Fibroblast of peridontal ligament (primary cell): ENCODE measurements at regions not wholly inside any gene's neighbourhood (a gene's known extent, or its start where the extent isn't known, plus 50 kb on each side); places are given as distances from the start of the nearest gene placed in this dataset.

Experiments
- DNase-seq: peaks from one replicate; pipeline ENCODE4 v3.0.0-alpha.2; 2010; ENCODE audit errors: extremely low read depth

DNA sequence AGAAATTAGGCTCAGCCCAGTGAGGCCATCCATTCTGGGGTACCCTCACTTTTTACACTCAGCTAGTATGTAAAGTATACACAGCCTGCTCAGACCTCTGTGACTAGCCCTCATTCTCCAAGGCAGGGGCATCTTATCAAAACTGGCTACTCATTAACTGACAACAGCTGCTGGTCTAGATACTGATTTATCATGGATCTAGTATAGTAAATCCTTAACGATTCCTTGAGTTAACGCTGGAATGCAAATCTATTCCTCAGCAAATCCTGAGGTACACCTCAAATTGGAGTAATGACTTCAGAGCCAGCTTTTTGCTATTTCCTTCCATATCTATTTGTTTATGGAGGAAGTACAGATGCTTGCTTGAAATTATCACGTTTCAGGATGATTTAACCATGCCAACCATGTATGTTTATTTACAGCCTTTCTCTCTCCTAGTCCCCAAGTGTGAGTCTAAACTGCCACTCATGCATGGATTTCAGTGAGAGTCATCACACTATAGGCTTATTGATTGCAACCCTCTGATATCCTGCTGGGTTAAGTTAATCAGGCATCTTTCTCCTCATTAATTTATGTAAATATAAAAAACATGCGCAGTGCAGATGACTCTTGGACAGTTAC, 70.2 kb upstream of the DOK6 start:
- DNase-seq = no peak

DNA sequence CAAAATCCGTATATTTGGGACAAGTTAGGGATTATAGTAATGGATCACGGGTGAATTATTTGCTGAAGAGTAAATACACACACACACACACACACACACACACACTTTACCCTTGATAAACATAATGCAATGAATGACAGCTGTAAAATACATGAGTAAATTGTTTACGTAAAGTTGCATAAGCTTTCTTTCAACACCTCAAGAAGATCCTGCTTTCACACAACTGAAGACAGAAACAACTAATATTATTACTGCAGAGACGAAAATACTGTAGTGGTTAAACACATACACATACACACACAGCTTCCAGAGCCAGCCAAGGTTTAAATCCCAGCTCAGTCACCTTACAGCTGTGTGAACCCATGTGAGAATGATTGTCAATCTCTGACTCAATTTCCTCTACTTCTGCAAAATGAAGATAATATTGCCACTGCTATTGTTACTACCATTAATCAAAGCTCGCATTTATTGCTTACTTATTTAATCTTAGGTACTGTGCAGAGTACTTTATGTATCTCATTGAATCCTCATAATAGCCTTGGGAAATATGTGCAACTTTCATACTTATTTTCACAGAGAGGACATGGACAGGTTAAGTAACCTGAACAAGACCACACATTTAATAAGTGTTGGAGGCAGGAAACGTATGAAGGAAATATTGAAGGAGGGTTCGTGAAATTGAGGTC, 50.6 kb upstream of the DOK6 start:
- no peak for DNase-seq
